HepG2 (cell line): ENCODE measurements at regions not wholly inside any gene's neighbourhood (a gene's known extent, or its start where the extent isn't known, plus 50 kb on each side); places are given as distances from the start of the nearest gene placed in this dataset.

Experiments
- ATAC-seq: fragments of 200-7000 bp; cut with Tn5 transposase; 3 replicates; pipeline ENCODE4 v1.9.1; 2020; ENCODE audit warnings: mild to moderate bottlenecking, moderate library complexity
- BruUV-seq: library from RNA; stranded (reverse); fragments of 400-500 nt; replicated peaks from 2 replicates; lab custom pipeline; 2021; lab: Mats Ljungman, UMichigan
- CTCF ChIA-PET: fragments of 300-600 bp; formaldehyde crosslinking; extraction: SDS; loops from one replicate; lab custom pipeline; 2021; ENCODE audit warnings: low total read pairs, inconsistent platforms, low intra/inter-chr PET ratio; lab: Yijun Ruan, JAX
- POLR2A ChIA-PET: fragments of 350-600 bp; sonication (Branson Sonifier 250); formaldehyde crosslinking; loops from one replicate; lab custom pipeline; 2020; ENCODE audit warnings: antibody characterized with exemption, inconsistent platforms; lab: Yijun Ruan, JAX
- DNase-seq: peaks from one replicate; pipeline ENCODE4 v3.0.0-alpha.2; 2015; ENCODE audit warnings: low spot score
- FAIRE-seq: peaks from 3 replicates; lab custom pipeline; 2011; peaks lifted over from hg19 to GRCh38; lab: Jason Lieb, UNC
- H2AFZ ChIP-seq: one replicate; pipeline ENCODE4 v1.6.1; 2011; ENCODE audit warnings: low read length, inconsistent platforms
- H3K27ac ChIP-seq: fragments of 300-600 bp; 3 replicates; pipeline ENCODE4 v1.8.0; 2011; ENCODE audit warnings: mixed run types, mild to moderate bottlenecking, mixed read lengths, low read length, inconsistent platforms; ENCODE audit not compliant: insufficient read depth; ENCODE audit errors: extremely low read length
- H3K27me3 ChIP-seq, 2 experiments: fragments of 200-600 bp in 1 of 2; 2 replicates in 1 of 2; 3 replicates in 1 of 2; pipeline versions ENCODE4 v1.6.0 to v1.8.0; 2011; ENCODE audit warnings: low read length in 2 of 2, mild to moderate bottlenecking in 2 of 2, moderate library complexity in 2 of 2, inconsistent platforms in 1 of 2; ENCODE audit not compliant: insufficient read depth in 2 of 2, control insufficient read depth in 1 of 2
- H3K36me3 ChIP-seq, 2 experiments: fragments of 200-600 bp in 1 of 2; replicated peaks in 1 of 2; 2 replicates in 1 of 2; 3 replicates in 1 of 2; pipeline versions ENCODE4 v1.5.1 to v1.8.0; 2011; ENCODE audit warnings: low read length in 2 of 2, inconsistent platforms in 1 of 2; ENCODE audit not compliant: insufficient read depth in 2 of 2, control insufficient read depth in 1 of 2
- H3K4me1 ChIP-seq: 2 replicates; pipeline ENCODE4 v1.5.1; 2012; ENCODE audit warnings: low read length, inconsistent platforms; ENCODE audit not compliant: insufficient read depth
- H3K4me2 ChIP-seq: 2 replicates; pipeline ENCODE4 v1.6.0; 2011; ENCODE audit warnings: low read depth, low read length, inconsistent platforms
- H3K4me3 ChIP-seq, 3 experiments: fragments of 200-600 bp in 1 of 3; sonication (generic), shearing (Covaris generic) in 1 of 3; replicated peaks in 1 of 3; 2 replicates each; pipeline ENCODE4 v1.5.1; 2011 to 2016; ENCODE audit warnings: low read length in 3 of 3, inconsistent platforms in 2 of 3, low read depth in 2 of 3, mild to moderate bottlenecking in 2 of 3, control low read depth in 1 of 3, mixed read lengths in 1 of 3; ENCODE audit not compliant: insufficient read depth in 1 of 3
- H3K79me2 ChIP-seq: one replicate; pipeline ENCODE4 v1.6.1; 2011; ENCODE audit warnings: low read length, inconsistent platforms; ENCODE audit not compliant: insufficient read depth
- H3K9ac ChIP-seq: 2 replicates; pipeline ENCODE4 v1.6.0; 2011; ENCODE audit warnings: mild to moderate bottlenecking, low read depth, low read length, inconsistent platforms; ENCODE audit not compliant: insufficient read depth
- H3K9me3 ChIP-seq: 2 replicates; pipeline ENCODE4 v1.5.1; 2012; ENCODE audit warnings: mild to moderate bottlenecking, low read length
- H4K20me1 ChIP-seq: 2 replicates; pipeline ENCODE4 v1.6.0; 2011; ENCODE audit warnings: inconsistent platforms, mild to moderate bottlenecking, low read length, moderate library complexity; ENCODE audit not compliant: insufficient read depth
- MAFK ChIP-seq, 2 experiments: IDR thresholded peaks in 1 of 2; conservative IDR thresholded peaks in 1 of 2; 2 replicates each; pipeline ENCODE4 v1.6.1; 2011; ENCODE audit warnings: improper control_type of control experiment in 2 of 2, low read length in 2 of 2
- NPAS2 ChIP-seq: sonication (generic); formaldehyde crosslinking; IDR thresholded peaks from 2 replicates; pipeline ENCODE4 v1.8.0; 2022; ENCODE audit warnings: mild to moderate bottlenecking, missing genetic modification reagents, borderline replicate concordance
- RBFOX2 ChIP-seq: fragments of 200-400 bp; formaldehyde crosslinking; IDR thresholded peaks from 2 replicates; pipeline ENCODE4 v1.6.1; 2017; ENCODE audit warnings: low read depth, mild to moderate bottlenecking, low read length
- SAP130 ChIP-seq: IDR thresholded peaks from 2 replicates; pipeline ENCODE4 v1.6.1; 2016; ENCODE audit warnings: low read depth
- TP53 ChIP-seq: sonication (generic); formaldehyde crosslinking; conservative IDR thresholded peaks from 2 replicates; pipeline ENCODE4 v1.4.0; 2020; ENCODE audit warnings: missing genetic modification reagents
- ZBTB38 ChIP-seq: sonication (generic); formaldehyde crosslinking; IDR thresholded peaks from 2 replicates; pipeline ENCODE4 v1.5.1; 2020; ENCODE audit warnings: mild to moderate bottlenecking, missing genetic modification reagents
- ZNF263 ChIP-seq: sonication (generic); formaldehyde crosslinking; IDR thresholded peaks from 2 replicates; pipeline ENCODE4 v1.4.0; 2020; ENCODE audit warnings: missing genetic modification reagents
- ZNF562 ChIP-seq: sonication (generic); formaldehyde crosslinking; IDR thresholded peaks from 2 replicates; pipeline ENCODE4 v1.8.0; 2022; ENCODE audit warnings: missing genetic modification reagents, borderline replicate concordance
- WGBS: methylation state at CpG from one replicate; pipeline ENCODE4 v1.1.6; 2017; ENCODE audit warnings: low lambda C conversion rate; 5-methylcytosine and 5-hydroxymethylcytosine counted together
- in situ Hi-C: cut with HindIII; loops from 2 replicates; pipeline ENCODE4 v1.10.0; 2017; ENCODE audit warnings: low pct_unique_long_range_greater_than_20kb; ENCODE audit not compliant: extremely low pct_ligation_motif_present
- intact Hi-C: fragments of 100-400 bp; cut with micrococcal nuclease; formaldehyde crosslinking; loops from one replicate; pipeline ENCODE4 v1.10.0; 2022; ENCODE audit not compliant: unreplicated experiment
- TF ChIP-seq, protein P1 (sequence below): fragments of 450-650 bp; IDR thresholded peaks from 2 replicates; pipeline ENCODE4 v1.6.1; 2017; ENCODE audit warnings: mild to moderate bottlenecking
- TF ChIP-seq, protein P2 (sequence below): IDR thresholded peaks from 2 replicates; pipeline ENCODE4 v1.6.1; 2012; ENCODE audit warnings: inconsistent platforms

DNA sequence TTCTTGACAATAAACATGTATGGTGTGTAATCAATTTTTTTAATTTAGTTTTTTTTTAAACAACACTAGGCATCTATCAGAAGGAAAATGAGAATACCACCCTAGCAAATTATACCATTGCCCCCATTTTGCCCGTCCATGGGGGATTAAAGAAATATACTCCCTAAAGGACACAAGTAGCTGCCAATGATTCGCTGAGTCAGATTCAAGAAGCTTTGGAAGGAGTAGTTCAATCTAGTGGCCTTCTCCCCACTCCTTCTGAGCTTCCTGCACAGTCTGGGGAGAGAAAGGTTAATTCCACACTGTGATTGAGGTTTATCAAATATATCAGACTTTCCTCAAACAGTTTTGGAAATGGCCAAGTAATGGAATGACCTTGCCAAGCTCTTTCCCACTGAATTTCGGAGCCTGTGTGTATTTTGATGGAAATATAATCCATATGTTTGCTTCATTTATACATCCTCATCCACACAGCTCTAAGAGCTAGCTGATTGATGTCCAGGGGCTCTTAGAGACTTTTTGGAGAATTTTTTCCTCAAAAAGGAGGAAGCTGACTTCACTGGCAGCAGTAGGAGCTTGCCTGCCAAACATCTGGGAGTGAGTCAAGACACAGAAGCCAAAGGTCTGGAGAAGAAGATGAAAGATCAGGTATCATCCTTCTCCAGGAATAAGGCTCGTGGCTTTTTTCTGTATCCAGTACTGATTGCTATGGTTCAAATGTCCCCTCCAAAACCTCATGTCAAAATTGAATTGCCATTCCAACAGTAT lies 478.5 kb upstream of the PROK2 start:
- FAIRE-seq (no peak), DNase-seq (no peak), ATAC-seq (no peak)
- no TSS peak for BruUV-seq
- intact Hi-C loops, result no loop called here
- H3K4me1 ChIP-seq, result no peaks in the 10 kb centered on the region
- no peaks in the 10 kb centered on the region for H3K79me2 ChIP-seq
- no peak overlapping the region for H3K27ac ChIP-seq
- H3K9ac ChIP-seq, result no peak overlapping the region
- ChIA-PET CTCF (no interaction called here), POLR2A (no interaction called here)
- H3K36me3 ChIP-seq, result no peaks in the 10 kb centered on the region
- no peak overlapping the region for H2AFZ ChIP-seq
- in situ Hi-C loops, result no loop called here
- H3K27me3 ChIP-seq, result no peaks in the 10 kb centered on the region; a peak in 1 of 5 replicates
- no peak overlapping the region for H3K4me3 ChIP-seq
- H3K9me3 ChIP-seq, result no peaks in the 10 kb centered on the region
- 0% methylated on average over 4 of the region's 4 CpGs for WGBS
- no peak overlapping the region for H3K4me2 ChIP-seq
- TF ChIP-seq ZNF263, result no peak
- TF ChIP-seq MAFK (conservative IDR thresholded peaks at IDR 0.05 in 1 of 2, IDR thresholded peaks at IDR 0.05 in 1 of 2; ENCODE audit: low read length in 2 of 2), result 0 out of 4 replicates have a peak, but pooled peaks of 1 of the 2 experiments have one; percentile 0
- TF ChIP-seq, all 625 proteins: peak for 1
- H4K20me1 ChIP-seq, result no peaks in the 10 kb centered on the region

DNA sequence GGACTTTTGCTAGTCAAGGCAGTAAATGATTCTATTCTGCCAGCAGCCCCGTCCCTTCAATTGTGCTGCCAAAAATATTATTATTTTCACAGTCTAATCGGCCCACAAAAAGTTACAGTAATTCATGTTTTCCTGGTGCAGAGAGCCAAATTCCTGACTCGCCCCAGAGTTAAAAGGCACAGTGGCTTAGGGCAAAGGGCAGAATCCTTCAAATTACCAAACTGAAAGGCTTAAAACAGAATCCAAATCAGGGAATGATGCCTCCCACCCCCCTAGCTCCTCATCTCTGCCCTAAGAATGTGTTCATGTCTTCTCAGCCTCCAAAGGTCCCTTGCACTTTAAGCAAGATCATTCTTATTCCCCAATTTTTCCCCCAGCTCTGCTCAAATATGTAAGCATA lies 477.8 kb upstream of the PROK2 start:
- Histone ChIP-seq H2AFZ (no peak overlapping the region), H3K27me3 (no peaks in the 10 kb centered on the region; a peak in 1 of 5 replicates), H3K4me1 (no peaks in the 10 kb centered on the region), H3K36me3 (no peaks in the 10 kb centered on the region), H3K9me3 (no peaks in the 10 kb centered on the region), H4K20me1 (no peaks in the 10 kb centered on the region), H3K4me2 (no peak overlapping the region), H3K79me2 (no peaks in the 10 kb centered on the region), H3K27ac (no peak overlapping the region)
- BruUV-seq, result no TSS peak
- no peak for ATAC-seq
- CTCF ChIA-PET, result no interaction called here
- in situ Hi-C loops, result no loop called here
- DNase-seq, result no peak
- TF ChIP-seq, protein P1, sequence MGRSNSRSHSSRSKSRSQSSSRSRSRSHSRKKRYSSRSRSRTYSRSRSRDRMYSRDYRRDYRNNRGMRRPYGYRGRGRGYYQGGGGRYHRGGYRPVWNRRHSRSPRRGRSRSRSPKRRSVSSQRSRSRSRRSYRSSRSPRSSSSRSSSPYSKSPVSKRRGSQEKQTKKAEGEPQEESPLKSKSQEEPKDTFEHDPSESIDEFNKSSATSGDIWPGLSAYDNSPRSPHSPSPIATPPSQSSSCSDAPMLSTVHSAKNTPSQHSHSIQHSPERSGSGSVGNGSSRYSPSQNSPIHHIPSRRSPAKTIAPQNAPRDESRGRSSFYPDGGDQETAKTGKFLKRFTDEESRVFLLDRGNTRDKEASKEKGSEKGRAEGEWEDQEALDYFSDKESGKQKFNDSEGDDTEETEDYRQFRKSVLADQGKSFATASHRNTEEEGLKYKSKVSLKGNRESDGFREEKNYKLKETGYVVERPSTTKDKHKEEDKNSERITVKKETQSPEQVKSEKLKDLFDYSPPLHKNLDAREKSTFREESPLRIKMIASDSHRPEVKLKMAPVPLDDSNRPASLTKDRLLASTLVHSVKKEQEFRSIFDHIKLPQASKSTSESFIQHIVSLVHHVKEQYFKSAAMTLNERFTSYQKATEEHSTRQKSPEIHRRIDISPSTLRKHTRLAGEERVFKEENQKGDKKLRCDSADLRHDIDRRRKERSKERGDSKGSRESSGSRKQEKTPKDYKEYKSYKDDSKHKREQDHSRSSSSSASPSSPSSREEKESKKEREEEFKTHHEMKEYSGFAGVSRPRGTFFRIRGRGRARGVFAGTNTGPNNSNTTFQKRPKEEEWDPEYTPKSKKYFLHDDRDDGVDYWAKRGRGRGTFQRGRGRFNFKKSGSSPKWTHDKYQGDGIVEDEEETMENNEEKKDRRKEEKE, result no peak
- TF ChIP-seq NPAS2, result no peak
- no peak for TF ChIP-seq ZNF562 (CRISPR knock-in tag)
- no peak for TF ChIP-seq ZBTB38 (CRISPR knock-in tag)
- TF ChIP-seq TP53 (CRISPR knock-in tag), result no peak
- TF ChIP-seq, protein P2, sequence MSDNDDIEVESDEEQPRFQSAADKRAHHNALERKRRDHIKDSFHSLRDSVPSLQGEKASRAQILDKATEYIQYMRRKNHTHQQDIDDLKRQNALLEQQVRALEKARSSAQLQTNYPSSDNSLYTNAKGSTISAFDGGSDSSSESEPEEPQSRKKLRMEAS, result no peak
- no peak for TF ChIP-seq SAP130
- TF ChIP-seq RBFOX2, result no peak
- TF ChIP-seq, all 625 proteins: peak for 0
- POLR2A ChIA-PET, result no interaction called here
- intact Hi-C loops, result no loop called here
- no peak overlapping the region for H3K4me3 ChIP-seq
- 9% methylated on average over 3 of the region's 3 CpGs for whole genome bisulfite sequencing
- no peak overlapping the region for H3K9ac ChIP-seq
- FAIRE-seq, result no peak
